MCF 10A (cell line): ENCODE measurements at regions not wholly inside any gene's neighbourhood (a gene's known extent, or its start where the extent isn't known, plus 50 kb on each side); places are given as distances from the start of the nearest gene placed in this dataset.

ENCODE experiments used
- BruUV-seq: library from RNA; stranded (reverse); fragments of 400-500 nt; replicated peaks from 2 replicates; lab custom pipeline; 2021; lab: Mats Ljungman, UMichigan
- CTCF ChIA-PET: fragments of 300-600 bp; sonication (Branson Sonifier 250); formaldehyde crosslinking; extraction: SDS; loops from one replicate; lab custom pipeline; 2021; ENCODE audit warnings: antibody characterized with exemption, inconsistent platforms; lab: Yijun Ruan, JAX
- POLR2A ChIA-PET: fragments of 300-600, 350-650 bp; sonication (Branson Sonifier 250); formaldehyde crosslinking; extraction: SDS; loops from one replicate; lab custom pipeline; 2020; ENCODE audit warnings: antibody characterized with exemption, inconsistent platforms; lab: Yijun Ruan, JAX
- DNase-seq: peaks from one replicate; pipeline ENCODE4 v3.0.0-alpha.2; 2018; ENCODE audit not compliant: unreplicated experiment
- H3K27ac Mint-ChIP-seq: one replicate; pipeline ENCODE4 v1.8.0; 2022; ENCODE audit warnings: mild to moderate bottlenecking, low read depth, mixed read lengths; ENCODE audit not compliant: unreplicated experiment
- H3K27me3 Mint-ChIP-seq: one replicate; pipeline ENCODE4 v1.8.0; 2022; ENCODE audit warnings: mixed read lengths; ENCODE audit not compliant: insufficient read depth, unreplicated experiment
- H3K36me3 Mint-ChIP-seq: one replicate; pipeline ENCODE4 v1.8.0; 2022; ENCODE audit warnings: mild to moderate bottlenecking, moderate library complexity, mixed read lengths; ENCODE audit not compliant: insufficient read depth, unreplicated experiment
- H3K4me1 Mint-ChIP-seq: one replicate; pipeline ENCODE4 v1.8.0; 2022; ENCODE audit warnings: mixed read lengths; ENCODE audit not compliant: insufficient read depth, unreplicated experiment
- H3K4me3 Mint-ChIP-seq: one replicate; pipeline ENCODE4 v1.8.0; 2022; ENCODE audit warnings: mild to moderate bottlenecking, moderate library complexity, mixed read lengths; ENCODE audit not compliant: unreplicated experiment
- H3K9me3 Mint-ChIP-seq: one replicate; pipeline ENCODE4 v1.8.0; 2022; ENCODE audit warnings: mixed read lengths; ENCODE audit not compliant: unreplicated experiment
- intact Hi-C: fragments of 100-400 bp; cut with micrococcal nuclease; formaldehyde crosslinking; loops from 2 replicates; pipeline ENCODE4 v1.14.1; 2022
- TF ChIP-seq, protein P1 (sequence below): fragments of 200-600 bp; IDR thresholded peaks from one replicate; pipeline ENCODE4 v1.8.0; 2022; ENCODE audit warnings: antibody characterized with exemption, mild to moderate bottlenecking; ENCODE audit not compliant: unreplicated experiment

DNA sequence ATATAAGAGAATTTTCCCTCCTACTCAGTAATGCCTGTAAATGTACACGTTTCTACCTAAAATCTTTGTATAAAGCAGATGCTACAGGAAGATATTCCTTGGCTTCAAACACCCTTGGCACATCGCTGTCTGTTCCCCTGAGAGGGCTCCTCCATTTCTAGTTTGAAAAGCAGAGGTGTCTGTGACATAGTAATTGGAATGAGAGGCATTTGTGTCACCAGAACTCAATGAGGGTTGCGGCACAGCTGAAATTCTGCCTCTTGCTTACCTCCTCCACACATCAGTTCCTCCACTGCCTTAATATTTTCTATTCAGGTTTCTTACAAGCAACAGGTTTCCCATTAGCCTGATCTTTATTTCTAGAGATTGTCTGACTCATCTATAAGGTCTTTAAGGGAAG, 359.9 kb upstream of the DCC start:
- Mint-ChIP-seq H3K4me3 (no peak overlapping the region), H3K27ac (no peak overlapping the region), H3K36me3 (no peaks in the 10 kb centered on the region), H3K9me3 (peaks cover 14% of the 10 kb centered on the region), H3K4me1 (no peaks in the 10 kb centered on the region), H3K27me3 (no peaks in the 10 kb centered on the region)
- ChIA-PET CTCF (interaction anchor here (0.6 to 0.7 kb wide), 2 partner anchors 15 to 56 kb away, joined by 4 to 6 read pairs; no protein-coding TSS in a partner anchor), POLR2A (no interaction called here)
- BruUV-seq = no TSS peak
- TF ChIP-seq, protein P1, sequence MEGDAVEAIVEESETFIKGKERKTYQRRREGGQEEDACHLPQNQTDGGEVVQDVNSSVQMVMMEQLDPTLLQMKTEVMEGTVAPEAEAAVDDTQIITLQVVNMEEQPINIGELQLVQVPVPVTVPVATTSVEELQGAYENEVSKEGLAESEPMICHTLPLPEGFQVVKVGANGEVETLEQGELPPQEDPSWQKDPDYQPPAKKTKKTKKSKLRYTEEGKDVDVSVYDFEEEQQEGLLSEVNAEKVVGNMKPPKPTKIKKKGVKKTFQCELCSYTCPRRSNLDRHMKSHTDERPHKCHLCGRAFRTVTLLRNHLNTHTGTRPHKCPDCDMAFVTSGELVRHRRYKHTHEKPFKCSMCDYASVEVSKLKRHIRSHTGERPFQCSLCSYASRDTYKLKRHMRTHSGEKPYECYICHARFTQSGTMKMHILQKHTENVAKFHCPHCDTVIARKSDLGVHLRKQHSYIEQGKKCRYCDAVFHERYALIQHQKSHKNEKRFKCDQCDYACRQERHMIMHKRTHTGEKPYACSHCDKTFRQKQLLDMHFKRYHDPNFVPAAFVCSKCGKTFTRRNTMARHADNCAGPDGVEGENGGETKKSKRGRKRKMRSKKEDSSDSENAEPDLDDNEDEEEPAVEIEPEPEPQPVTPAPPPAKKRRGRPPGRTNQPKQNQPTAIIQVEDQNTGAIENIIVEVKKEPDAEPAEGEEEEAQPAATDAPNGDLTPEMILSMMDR = no peak
- no peak for DNase-seq
- intact Hi-C loops = no loop called here

DNA sequence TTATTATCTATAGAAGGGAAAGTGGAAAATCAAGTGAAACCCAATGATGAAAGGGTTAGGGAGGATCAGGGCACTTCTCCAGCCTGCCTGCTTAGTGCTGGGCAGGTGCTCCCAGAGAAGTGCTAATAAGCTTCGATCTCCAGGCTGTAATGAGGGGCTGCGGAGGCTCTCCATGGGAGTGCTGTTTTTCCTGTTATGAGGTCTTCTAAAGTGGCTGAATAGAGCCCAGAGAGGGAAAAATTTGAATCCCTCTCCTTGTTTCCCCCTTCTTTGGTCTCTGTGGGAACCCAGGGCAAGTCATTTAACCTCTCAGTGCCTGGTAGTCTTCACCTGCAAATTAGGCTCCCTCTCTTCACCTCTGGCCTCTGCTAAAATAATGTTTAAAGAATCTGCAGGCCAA, 351.7 kb upstream of the DCC start:
- DNase-seq = no peak
- ChIA-PET CTCF (no interaction called here), POLR2A (no interaction called here)
- Mint-ChIP-seq H3K27me3 (no peaks in the 10 kb centered on the region), H3K27ac (no peak overlapping the region), H3K4me1 (no peaks in the 10 kb centered on the region), H3K36me3 (no peaks in the 10 kb centered on the region), H3K9me3 (peaks cover 21% of the 10 kb centered on the region), H3K4me3 (no peak overlapping the region)
- TF ChIP-seq, protein P1 = no peak
- intact Hi-C loops = no loop called here
- BruUV-seq = no TSS peak

DNA sequence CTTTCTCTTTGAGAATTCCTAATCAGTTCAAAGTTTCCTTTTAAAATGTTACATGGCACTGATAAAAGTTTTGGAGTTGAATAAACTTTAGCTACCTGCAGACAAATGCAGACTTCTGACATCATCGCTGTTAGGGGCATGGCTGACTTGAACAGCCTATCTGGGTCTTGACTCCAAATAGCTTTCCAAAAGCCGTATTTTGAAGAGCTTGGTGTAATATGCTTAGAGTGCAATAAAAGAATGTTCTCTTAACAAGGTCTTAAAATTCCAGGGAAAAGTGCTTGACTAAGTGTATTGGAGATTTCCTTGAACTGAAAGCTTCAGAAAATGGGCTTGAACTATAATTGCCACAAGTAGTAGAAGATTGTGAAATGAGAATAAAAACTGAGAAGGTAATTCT, 342.9 kb upstream of the DCC start:
- Mint-ChIP-seq H3K36me3 (no peaks in the 10 kb centered on the region), H3K27me3 (no peaks in the 10 kb centered on the region), H3K27ac (no peak overlapping the region), H3K4me3 (no peak overlapping the region), H3K9me3 (peaks cover 13% of the 10 kb centered on the region), H3K4me1 (no peaks in the 10 kb centered on the region)
- ChIA-PET POLR2A (no interaction called here), CTCF (interaction anchor here (0.7 kb wide), 1 partner anchor 164 kb away, joined by 3 read pairs; no protein-coding TSS in a partner anchor)
- TF ChIP-seq, protein P1 = no peak
- no TSS peak for BruUV-seq
- DNase-seq = no peak
- intact Hi-C loops = no loop called here

DNA sequence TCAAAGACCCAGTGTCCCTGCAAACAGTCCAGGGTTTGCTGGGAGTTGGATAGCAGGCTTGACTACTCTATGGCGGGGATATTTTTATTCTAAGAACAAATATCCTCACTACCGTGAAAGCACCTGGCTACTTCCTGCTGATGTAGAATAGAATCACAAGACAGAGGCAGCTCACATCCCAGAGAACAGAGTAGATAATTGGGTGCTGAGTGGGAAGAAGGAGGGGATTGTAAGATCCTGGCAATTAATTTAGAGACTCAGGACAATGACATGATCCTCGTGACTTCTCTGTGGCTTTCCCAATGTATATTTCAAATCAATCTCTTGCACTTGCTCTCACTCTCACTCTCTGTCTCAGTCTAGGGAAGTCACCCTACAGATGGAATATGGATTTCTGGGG, 341.9 kb upstream of the DCC start:
- intact Hi-C loops = no loop called here
- no peak for DNase-seq
- H3K27me3 Mint-ChIP-seq = no peaks in the 10 kb centered on the region

More for the DNA sequence above, 341.9 kb upstream of the DCC start:
- Mint-ChIP-seq H3K4me1 (no peaks in the 10 kb centered on the region), H3K4me3 (no peak overlapping the region), H3K27ac (no peak overlapping the region), H3K36me3 (no peaks in the 10 kb centered on the region), H3K9me3 (peaks cover 5% of the 10 kb centered on the region)
- POLR2A ChIA-PET = no interaction called here
- TF ChIP-seq, protein P1 = no peak
- CTCF ChIA-PET = no interaction called here
- BruUV-seq = no TSS peak
